Naive thymus-derived CD4-positive, alpha-beta T cell (primary cell): ENCODE measurements at regions not wholly inside any gene's neighbourhood (a gene's known extent, or its start where the extent isn't known, plus 50 kb on each side); places are given as distances from the start of the nearest gene placed in this dataset.
"Not testable (repeated sequence)": the region's sequence is repeated elsewhere in the genome, so short reads cannot be mapped to it uniquely, and the experiment has no call there.

Experiments used
- ATAC-seq: fragments of 150-1000 bp; cut with Tn5 transposase; 2 replicates; pipeline ENCODE4 v1.10.0; 2021; ENCODE audit warnings: mild to moderate bottlenecking, moderate library complexity
- CTCF ChIA-PET: fragments of 350-600 bp; sonication (Branson Sonifier 250); formaldehyde crosslinking; loops from one replicate; lab custom pipeline; 2021; ENCODE audit warnings: antibody characterized with exemption; lab: Charles Lee
- POLR2A ChIA-PET: fragments of 350-600 bp; sonication (Branson Sonifier 250); formaldehyde crosslinking; loops from one replicate; lab custom pipeline; 2021; ENCODE audit warnings: antibody characterized with exemption, inconsistent platforms; lab: Charles Lee
- DNase-seq, 9 donors: peaks; one replicate each; pipeline versions ENCODE4 v3.0.0 to v3.0.0-alpha.2; 2020 to 2022; ENCODE audit warnings: mixed read lengths in 1 of 9
- H3K27ac ChIP-seq: one replicate; pipeline ENCODE4 v1.7.0; 2013; ENCODE audit warnings: mild to moderate bottlenecking, low read depth, low read length, moderate library complexity
- H3K27me3 ChIP-seq, 2 donors: one replicate each; pipeline ENCODE4 v1.7.0; 2013; ENCODE audit warnings: low read length in 2 of 2, mild to moderate bottlenecking in 2 of 2, moderate library complexity in 2 of 2; ENCODE audit not compliant: control insufficient read depth in 2 of 2, insufficient read depth in 2 of 2
- H3K36me3 ChIP-seq, 3 experiments: 1 replicate in 2 of 3; 2 replicates in 1 of 3; pipeline ENCODE4 v1.7.0; 2013; ENCODE audit warnings: low read length in 3 of 3, mild to moderate bottlenecking in 3 of 3, moderate library complexity in 1 of 3; ENCODE audit not compliant: insufficient read depth in 3 of 3, control insufficient read depth in 2 of 3
- H3K4me1 ChIP-seq, 2 donors: one replicate each; pipeline ENCODE4 v1.7.0; 2013; ENCODE audit warnings: low read length in 2 of 2, mild to moderate bottlenecking in 2 of 2, moderate library complexity in 1 of 2; ENCODE audit not compliant: control insufficient read depth in 2 of 2, insufficient read depth in 2 of 2
- H3K4me3 ChIP-seq: 2 replicates; pipeline ENCODE4 v1.7.0; 2013; ENCODE audit warnings: mild to moderate bottlenecking, low read length
- H3K9me3 ChIP-seq, 3 experiments: 1 replicate in 2 of 3; 2 replicates in 1 of 3; pipeline ENCODE4 v1.7.0; 2013; ENCODE audit warnings: low read length in 3 of 3; ENCODE audit not compliant: control insufficient read depth in 2 of 3
- H3K27ac Mint-ChIP-seq, 9 donors: one replicate each; pipeline ENCODE4 v1.8.0; 2020 to 2022; ENCODE audit warnings: mixed read lengths in 9 of 9, mild to moderate bottlenecking in 8 of 9, moderate library complexity in 5 of 9, inconsistent platforms in 2 of 9
- H3K27me3 Mint-ChIP-seq, 5 donors: one replicate each; pipeline ENCODE4 v1.8.0; 2021 to 2022; ENCODE audit warnings: mixed read lengths in 5 of 5, mild to moderate bottlenecking in 1 of 5
- H3K36me3 Mint-ChIP-seq, 5 donors: one replicate each; pipeline ENCODE4 v1.8.0; 2020 to 2022; ENCODE audit warnings: mixed read lengths in 5 of 5, mild to moderate bottlenecking in 3 of 5, inconsistent platforms in 1 of 5
- H3K4me1 Mint-ChIP-seq, 7 donors: one replicate each; pipeline ENCODE4 v1.8.0; 2020 to 2022; ENCODE audit warnings: mixed read lengths in 7 of 7, mild to moderate bottlenecking in 3 of 7, inconsistent platforms in 1 of 7
- H3K4me3 Mint-ChIP-seq, 10 donors: one replicate each; pipeline ENCODE4 v1.8.0; 2020 to 2022; ENCODE audit warnings: mild to moderate bottlenecking in 10 of 10, mixed read lengths in 10 of 10, moderate library complexity in 6 of 10, inconsistent platforms in 2 of 10
- H3K9me3 Mint-ChIP-seq, 11 donors: one replicate each; pipeline ENCODE4 v1.8.0; 2020 to 2022; ENCODE audit warnings: mixed read lengths in 11 of 11, mild to moderate bottlenecking in 4 of 11, inconsistent platforms in 1 of 11, moderate library complexity in 1 of 11
- intact Hi-C, 2 donors: fragments of 100-400 bp; cut with micrococcal nuclease; formaldehyde crosslinking; loops; one replicate each; pipeline ENCODE4 v1.15.1; 2023

GRCh38 chr6:126888727-126889725 is 229.4 kb upstream of the RSPO3 start:
- Histone ChIP-seq H3K9me3 (no peaks in the 10 kb centered on the region), H3K27ac (no peak overlapping the region), H3K4me3 (no peak overlapping the region), H3K4me1 (no peaks in the 10 kb centered on the region), H3K36me3 (no peaks in the 10 kb centered on the region), H3K27me3 (no peaks in the 10 kb centered on the region)
- Mint-ChIP-seq H3K27me3 (peaks cover 0 to 6% (median 4%) of the 10 kb centered on the region in 5 donors), H3K36me3 (no peaks in the 10 kb centered on the region), H3K4me3 (no peak overlapping the region), H3K4me1 (no peaks in the 10 kb centered on the region), H3K27ac (no peak overlapping the region), H3K9me3 (peaks cover 0 to 4% (median 0%) of the 10 kb centered on the region in 11 donors)
- CTCF ChIA-PET: interaction anchor here (0.6 kb wide), 1 partner anchor 70 kb away, joined by 3 read pairs; no protein-coding TSS in a partner anchor
- intact Hi-C loops: no loop called here
- ATAC-seq: no peak
- no peak for DNase-seq
- POLR2A ChIA-PET: no interaction called here

- no peaks in the 10 kb centered on the region for H3K4me1 ChIP-seq
- POLR2A ChIA-PET: no interaction called here
- H3K9me3 ChIP-seq: no peaks in the 10 kb centered on the region
- H3K9me3 Mint-ChIP-seq: peaks cover 0 to 4% (median 0%) of the 10 kb centered on the region in 11 donors
- H3K36me3 Mint-ChIP-seq: no peaks in the 10 kb centered on the region
- no peak overlapping the region for H3K27ac ChIP-seq
- no peaks in the 10 kb centered on the region for H3K4me1 Mint-ChIP-seq
- DNase-seq: no peak
- ATAC-seq: no peak
- intact Hi-C loops: no loop called here
- H3K27me3 Mint-ChIP-seq: peaks cover 0 to 6% (median 4%) of the 10 kb centered on the region in 5 donors
- CTCF ChIA-PET: no interaction called here
- no peaks in the 10 kb centered on the region for H3K36me3 ChIP-seq
- H3K27me3 ChIP-seq: no peaks in the 10 kb centered on the region
- no peak overlapping the region for H3K27ac Mint-ChIP-seq
- no peak overlapping the region for H3K4me3 Mint-ChIP-seq
- H3K4me3 ChIP-seq: no peak overlapping the region
Observed at GRCh38 chr6:126890055-126890454, 228.4 kb upstream of the RSPO3 start.

GRCh38 chr6:126891158-126891557 is 227.3 kb upstream of the RSPO3 start:
- H3K4me3 Mint-ChIP-seq: no peak overlapping the region
- Histone ChIP-seq H3K27ac (no peak overlapping the region), H3K4me1 (no peaks in the 10 kb centered on the region), H3K9me3 (no peaks in the 10 kb centered on the region), H3K4me3 (no peak overlapping the region), H3K36me3 (no peaks in the 10 kb centered on the region), H3K27me3 (no peaks in the 10 kb centered on the region)
- POLR2A ChIA-PET: no interaction called here
- no peak for ATAC-seq
- no peaks in the 10 kb centered on the region for H3K36me3 Mint-ChIP-seq
- intact Hi-C loops: no loop called here
- CTCF ChIA-PET: no interaction called here
- no peaks in the 10 kb centered on the region for H3K4me1 Mint-ChIP-seq
- H3K9me3 Mint-ChIP-seq: peaks cover 0 to 4% (median 0%) of the 10 kb centered on the region in 11 donors
- DNase-seq: no peak
- peaks cover 0 to 6% (median 4%) of the 10 kb centered on the region in 5 donors for H3K27me3 Mint-ChIP-seq
- H3K27ac Mint-ChIP-seq: no peak overlapping the region

GRCh38 chr6:126892869-126893268 is 225.6 kb upstream of the RSPO3 start:
- intact Hi-C loops, ATAC-seq, CTCF ChIA-PET: not testable (repeated sequence)

GRCh38 chr6:126897758-126898157 is 220.7 kb upstream of the RSPO3 start:
- no peaks in the 10 kb centered on the region for H3K4me1 ChIP-seq
- no peak overlapping the region for H3K27ac Mint-ChIP-seq
- intact Hi-C loops: no loop called here
- H3K27me3 Mint-ChIP-seq: no peaks in the 10 kb centered on the region
- ATAC-seq (no peak), DNase-seq (no peak)
- ChIA-PET CTCF (no interaction called here), POLR2A (no interaction called here)
- no peak overlapping the region for H3K4me3 ChIP-seq
- no peak overlapping the region for H3K4me3 Mint-ChIP-seq
- H3K27ac ChIP-seq: no peak overlapping the region
- H3K36me3 Mint-ChIP-seq: no peaks in the 10 kb centered on the region
- H3K27me3 ChIP-seq: no peaks in the 10 kb centered on the region
- H3K4me1 Mint-ChIP-seq: no peaks in the 10 kb centered on the region
- H3K36me3 ChIP-seq: no peaks in the 10 kb centered on the region
- H3K9me3 ChIP-seq: no peaks in the 10 kb centered on the region
- H3K9me3 Mint-ChIP-seq: no peaks in the 10 kb centered on the region

More at GRCh38 chr6:126892869-126893268, 225.6 kb upstream of the RSPO3 start:
- H3K9me3 ChIP-seq, H3K9me3 Mint-ChIP-seq, H3K27me3 ChIP-seq, H3K4me3 ChIP-seq, H3K4me1 Mint-ChIP-seq, POLR2A ChIA-PET, DNase-seq, H3K27me3 Mint-ChIP-seq, H3K27ac ChIP-seq, H3K36me3 Mint-ChIP-seq, H3K36me3 ChIP-seq, H3K27ac Mint-ChIP-seq, H3K4me1 ChIP-seq, H3K4me3 Mint-ChIP-seq: not testable (repeated sequence)

- H3K9me3 ChIP-seq: no peaks in the 10 kb centered on the region
- ATAC-seq: no peak
- H3K27ac ChIP-seq: no peak overlapping the region
- DNase-seq: no peak
- Mint-ChIP-seq H3K27me3 (no peaks in the 10 kb centered on the region), H3K27ac (no peak overlapping the region), H3K36me3 (no peaks in the 10 kb centered on the region), H3K4me3 (no peak overlapping the region), H3K9me3 (no peaks in the 10 kb centered on the region), H3K4me1 (no peaks in the 10 kb centered on the region)
- ChIA-PET POLR2A (no interaction called here), CTCF (no interaction called here)
- intact Hi-C loops: no loop called here
- no peaks in the 10 kb centered on the region for H3K36me3 ChIP-seq
- H3K4me3 ChIP-seq: no peak overlapping the region
- H3K4me1 ChIP-seq: no peaks in the 10 kb centered on the region
- no peaks in the 10 kb centered on the region for H3K27me3 ChIP-seq
Observed at GRCh38 chr6:126904176-126904575, 214.3 kb upstream of the RSPO3 start.

GRCh38 chr6:126905917-126906316 is 212.6 kb upstream of the RSPO3 start:
- Histone ChIP-seq H3K4me1 (no peaks in the 10 kb centered on the region), H3K27ac (no peak overlapping the region), H3K27me3 (no peaks in the 10 kb centered on the region), H3K4me3 (no peak overlapping the region), H3K9me3 (no peaks in the 10 kb centered on the region), H3K36me3 (no peaks in the 10 kb centered on the region)
- POLR2A ChIA-PET: no interaction called here
- Mint-ChIP-seq H3K4me1 (no peaks in the 10 kb centered on the region), H3K9me3 (peaks cover 0 to 3% (median 0%) of the 10 kb centered on the region in 11 donors), H3K36me3 (no peaks in the 10 kb centered on the region), H3K4me3 (no peak overlapping the region), H3K27ac (no peak overlapping the region), H3K27me3 (no peaks in the 10 kb centered on the region)
- CTCF ChIA-PET: no interaction called here
- intact Hi-C loops: no loop called here
- no peak for DNase-seq
- no peak for ATAC-seq
